Esophagus muscularis mucosa (tissue), 4 donors: ENCODE measurements at regions not wholly inside any gene's neighbourhood (a gene's known extent, or its start where the extent isn't known, plus 50 kb on each side); places are given as distances from the start of the nearest gene placed in this dataset.

Source experiments
- DNase-seq: peaks from one replicate; pipeline ENCODE4 v3.0.0-alpha.2; 2017; ENCODE audit errors: extremely low spot score
- H3K27ac ChIP-seq, 4 donors: fragments of 200-600 bp; sonication (generic); replicated peaks in 1 of 4; 1 replicate in 3 of 4; 2 replicates in 1 of 4; pipeline ENCODE4 v1.5.1; 2016 to 2019; ENCODE audit warnings: mild to moderate bottlenecking in 1 of 4
- H3K27me3 ChIP-seq, 4 donors: fragments of 200-600 bp; sonication (generic); one replicate each; pipeline versions ENCODE4 v1.5.1 to v1.6.0; 2016 to 2019
- H3K36me3 ChIP-seq, 4 donors: fragments of 200-600 bp; sonication (generic); one replicate each; pipeline ENCODE4 v1.5.1; 2016 to 2019
- H3K4me1 ChIP-seq, 4 donors: fragments of 200-600 bp; sonication (generic); one replicate each; pipeline ENCODE4 v1.5.1; 2016 to 2019
- H3K4me3 ChIP-seq, 4 donors: fragments of 200-600 bp; sonication (generic); 1 replicate in 2 of 4; 2 replicates in 2 of 4; pipeline ENCODE4 v1.5.1; 2016 to 2019; ENCODE audit warnings: mild to moderate bottlenecking in 4 of 4, moderate library complexity in 1 of 4
- H3K9me3 ChIP-seq, 4 donors: fragments of 200-600 bp; sonication (generic); 1 replicate in 3 of 4; 2 replicates in 1 of 4; pipeline ENCODE4 v1.5.1; 2016 to 2019
- EP300 ChIP-seq: sonication (generic); formaldehyde crosslinking; IDR thresholded peaks from one replicate; pipeline ENCODE4 v1.6.1; 2017; ENCODE audit warnings: antibody characterized with exemption
- POLR2A ChIP-seq: fragments of 450-650 bp; IDR thresholded peaks from one replicate; pipeline ENCODE4 v1.6.1; 2017; ENCODE audit warnings: antibody characterized with exemption, moderate library complexity, mild to moderate bottlenecking, low read depth
- POLR2AphosphoS5 ChIP-seq, 2 donors: sonication (generic); formaldehyde crosslinking; IDR thresholded peaks; one replicate each; pipeline ENCODE4 v1.6.1; 2017; ENCODE audit warnings: antibody characterized with exemption in 2 of 2
- WGBS: methylation state at CpG from one replicate; pipeline ENCODE4 v1.1.5; 2018; 5-methylcytosine and 5-hydroxymethylcytosine counted together
- intact Hi-C: fragments of 100-400 bp; cut with DNase I; formaldehyde crosslinking; loops from one replicate; pipeline ENCODE4 v1.15.1; 2023
- TF ChIP-seq, protein P1 (sequence below), 3 experiments: fragments of 200-600 bp in 2 of 3; fragments of 450-650 bp in 1 of 3; sonication (generic) in 2 of 3; IDR thresholded peaks; one replicate each; pipeline ENCODE4 v1.5.1; 2017 to 2019; ENCODE audit warnings: antibody characterized with exemption in 3 of 3, mild to moderate bottlenecking in 2 of 3, moderate library complexity in 1 of 3

DNA sequence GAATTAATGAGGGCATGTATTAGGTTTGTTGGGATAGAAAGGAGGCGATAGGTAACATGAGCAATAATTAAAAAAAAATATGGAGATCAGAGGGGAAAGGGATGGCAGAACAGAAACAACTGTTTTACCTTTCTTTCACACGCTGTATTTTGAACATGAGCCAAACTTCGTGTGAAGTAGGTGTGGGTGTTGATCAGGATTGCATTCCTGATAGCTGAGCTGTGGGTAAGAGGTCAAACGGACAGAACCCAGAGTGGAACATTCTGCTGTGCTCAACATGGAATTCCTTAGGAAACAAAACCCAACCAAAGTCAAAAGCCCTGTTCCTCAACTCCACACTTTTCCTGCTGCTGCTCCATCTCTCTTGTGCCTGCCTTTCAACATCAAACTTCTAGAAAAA lies 162.5 kb upstream of the CASK start:
- 59% methylated on average over 4 of the region's 4 CpGs for WGBS
- Histone ChIP-seq H3K27ac (no peak overlapping the region), H3K27me3 (no peaks in the 10 kb centered on the region), H3K4me3 (no peak overlapping the region), H3K36me3 (no peaks in the 10 kb centered on the region), H3K4me1 (no peaks in the 10 kb centered on the region), H3K9me3 (no peaks in the 10 kb centered on the region)
- intact Hi-C loops = no loop called here
- TF ChIP-seq POLR2AphosphoS5 (IDR thresholded peaks at IDR 0.05) = no peak
- no peak for TF ChIP-seq EP300
- no peak for TF ChIP-seq POLR2A
- TF ChIP-seq, protein P1, sequence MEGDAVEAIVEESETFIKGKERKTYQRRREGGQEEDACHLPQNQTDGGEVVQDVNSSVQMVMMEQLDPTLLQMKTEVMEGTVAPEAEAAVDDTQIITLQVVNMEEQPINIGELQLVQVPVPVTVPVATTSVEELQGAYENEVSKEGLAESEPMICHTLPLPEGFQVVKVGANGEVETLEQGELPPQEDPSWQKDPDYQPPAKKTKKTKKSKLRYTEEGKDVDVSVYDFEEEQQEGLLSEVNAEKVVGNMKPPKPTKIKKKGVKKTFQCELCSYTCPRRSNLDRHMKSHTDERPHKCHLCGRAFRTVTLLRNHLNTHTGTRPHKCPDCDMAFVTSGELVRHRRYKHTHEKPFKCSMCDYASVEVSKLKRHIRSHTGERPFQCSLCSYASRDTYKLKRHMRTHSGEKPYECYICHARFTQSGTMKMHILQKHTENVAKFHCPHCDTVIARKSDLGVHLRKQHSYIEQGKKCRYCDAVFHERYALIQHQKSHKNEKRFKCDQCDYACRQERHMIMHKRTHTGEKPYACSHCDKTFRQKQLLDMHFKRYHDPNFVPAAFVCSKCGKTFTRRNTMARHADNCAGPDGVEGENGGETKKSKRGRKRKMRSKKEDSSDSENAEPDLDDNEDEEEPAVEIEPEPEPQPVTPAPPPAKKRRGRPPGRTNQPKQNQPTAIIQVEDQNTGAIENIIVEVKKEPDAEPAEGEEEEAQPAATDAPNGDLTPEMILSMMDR (IDR thresholded peaks at IDR 0.05) = no peak
- DNase-seq = no peak

DNA sequence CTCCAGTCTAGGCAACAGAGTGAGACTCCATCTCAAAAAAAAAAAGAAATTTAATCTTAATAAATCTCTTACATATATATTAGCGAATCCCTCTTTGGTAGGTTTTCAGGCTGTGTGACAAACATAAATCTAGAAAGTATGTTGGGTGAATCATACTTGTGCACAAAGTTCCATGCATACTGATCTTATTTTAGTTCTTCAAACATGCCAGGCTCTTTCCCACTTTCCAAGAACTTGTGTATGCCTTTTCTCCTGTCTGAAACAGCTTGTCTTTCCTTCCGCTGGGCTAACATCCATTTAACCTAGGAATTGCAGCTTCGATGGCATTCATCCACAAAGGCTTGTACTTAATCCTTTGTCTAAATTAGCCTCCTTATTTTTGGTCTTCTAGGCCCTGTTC lies 156.6 kb upstream of the CASK start:
- intact Hi-C loops = no loop called here
- no peaks in the 10 kb centered on the region for H3K27me3 ChIP-seq
- DNase-seq = no peak
- H3K4me3 ChIP-seq = no peak overlapping the region
- no peaks in the 10 kb centered on the region for H3K4me1 ChIP-seq
- no peak overlapping the region for H3K27ac ChIP-seq
- TF ChIP-seq POLR2AphosphoS5 (IDR thresholded peaks at IDR 0.05) (peak in 1 of 2 donors; percentile 8), EP300 (no peak)
- no peaks in the 10 kb centered on the region for H3K36me3 ChIP-seq
- peaks cover 0 to 7% (median 0%) of the 10 kb centered on the region in 4 donors for H3K9me3 ChIP-seq
- 75% methylated on average over 3 of the region's 3 CpGs for WGBS

DNA sequence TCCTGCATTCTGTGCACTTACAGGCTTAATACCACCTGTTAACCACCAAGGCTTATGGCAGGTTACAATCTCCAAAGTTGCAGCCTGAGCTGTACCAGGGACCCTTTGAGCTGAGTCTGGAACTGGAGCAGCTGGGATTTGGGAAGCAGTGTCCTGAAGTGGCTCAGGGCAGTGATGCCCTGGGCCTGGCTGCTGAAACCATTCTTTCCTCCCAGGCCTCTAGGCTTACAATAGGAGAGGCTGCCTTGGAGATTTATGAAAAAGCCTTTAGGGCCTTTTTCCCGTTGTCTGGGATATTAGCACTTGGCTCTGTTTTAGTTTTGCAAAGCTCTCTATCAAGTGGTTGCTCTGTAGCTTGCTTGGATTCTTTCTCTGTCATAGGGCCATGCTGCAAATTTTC lies 154.3 kb upstream of the CASK start:
- 40% methylated on average over 1 of the region's 1 CpG for WGBS
- intact Hi-C loops = no loop called here
- TF ChIP-seq, protein P1 (IDR thresholded peaks at IDR 0.05) = no peak
- no peak for TF ChIP-seq EP300
- no peak for TF ChIP-seq POLR2A
- no peak for TF ChIP-seq POLR2AphosphoS5 (IDR thresholded peaks at IDR 0.05)
- Histone ChIP-seq H3K27ac (no peak overlapping the region), H3K4me1 (no peaks in the 10 kb centered on the region), H3K4me3 (no peak overlapping the region), H3K27me3 (no peaks in the 10 kb centered on the region), H3K36me3 (no peaks in the 10 kb centered on the region), H3K9me3 (peaks cover 0 to 7% (median 0%) of the 10 kb centered on the region in 4 donors)
- DNase-seq = no peak

DNA sequence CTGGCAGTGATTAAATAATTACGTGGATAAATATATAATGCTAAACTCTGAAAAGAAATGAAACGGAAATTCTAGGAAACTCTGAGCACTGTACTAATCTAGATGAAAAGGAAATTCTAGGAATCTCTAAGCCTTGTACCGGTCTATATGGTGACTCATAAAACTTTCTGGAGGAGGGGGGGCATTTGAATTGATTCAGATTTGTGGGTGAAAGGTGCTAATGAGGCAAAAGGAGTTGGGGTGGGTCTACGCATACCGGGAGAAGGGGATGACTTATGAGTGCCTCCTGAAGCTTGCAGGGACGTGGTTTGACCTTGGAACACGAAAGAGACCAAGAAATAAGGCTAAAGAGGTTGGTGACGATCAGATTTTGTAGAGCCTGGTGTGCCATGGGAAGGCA lies 151.7 kb upstream of the CASK start:
- Histone ChIP-seq H3K27me3 (no peaks in the 10 kb centered on the region), H3K4me1 (peaks cover 0 to 8% (median 0%) of the 10 kb centered on the region in 4 donors), H3K9me3 (peaks cover 0 to 7% (median 0%) of the 10 kb centered on the region in 4 donors), H3K4me3 (no peak overlapping the region), H3K27ac (no peak overlapping the region), H3K36me3 (no peaks in the 10 kb centered on the region)
- TF ChIP-seq POLR2A (no peak), EP300 (no peak), POLR2AphosphoS5 (IDR thresholded peaks at IDR 0.05) (no peak)
- TF ChIP-seq, protein P1 (IDR thresholded peaks at IDR 0.05) = no peak
- WGBS = 78% methylated on average over 8 of the region's 8 CpGs
- intact Hi-C loops = no loop called here
- DNase-seq = no peak

DNA sequence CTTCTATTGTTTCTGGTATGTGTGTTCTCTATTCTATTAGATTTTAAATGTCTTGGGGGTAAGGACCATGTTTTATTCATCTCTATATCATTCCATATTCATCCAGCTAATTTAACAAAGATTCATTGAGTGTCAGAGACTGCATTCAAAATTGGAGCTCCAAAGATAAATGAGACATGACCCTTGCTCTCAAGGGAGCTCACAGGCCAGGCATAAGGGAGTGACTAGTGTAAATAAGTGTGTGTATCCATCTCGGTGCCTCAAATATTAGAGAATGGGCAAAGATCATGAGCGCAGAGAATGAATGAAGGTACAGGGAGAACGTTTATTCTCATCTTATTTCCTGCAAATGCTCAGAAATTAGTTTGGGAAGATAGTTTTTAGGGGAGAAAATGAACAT lies 150.1 kb upstream of the CASK start:
- intact Hi-C loops = no loop called here
- peaks cover 0 to 1% (median 0%) of the 10 kb centered on the region in 4 donors for H3K9me3 ChIP-seq

More for the DNA sequence above, 150.1 kb upstream of the CASK start:
- H3K4me3 ChIP-seq = no peak overlapping the region
- 70% methylated on average over 3 of the region's 3 CpGs for WGBS
- no peak for DNase-seq
- H3K36me3 ChIP-seq = no peaks in the 10 kb centered on the region
- no peak overlapping the region for H3K27ac ChIP-seq
- no peak for TF ChIP-seq EP300
- no peak for TF ChIP-seq POLR2AphosphoS5 (IDR thresholded peaks at IDR 0.05)
- TF ChIP-seq, protein P1 (IDR thresholded peaks at IDR 0.05) = no peak
- H3K27me3 ChIP-seq = no peaks in the 10 kb centered on the region
- H3K4me1 ChIP-seq = peaks cover 0 to 8% (median 0%) of the 10 kb centered on the region in 4 donors
